ENCODE measurements at regions not wholly inside any gene's neighbourhood (a gene's known extent, or its start where the extent isn't known, plus 50 kb on each side); places are given as distances from the start of the nearest gene placed in this dataset.

DNA sequence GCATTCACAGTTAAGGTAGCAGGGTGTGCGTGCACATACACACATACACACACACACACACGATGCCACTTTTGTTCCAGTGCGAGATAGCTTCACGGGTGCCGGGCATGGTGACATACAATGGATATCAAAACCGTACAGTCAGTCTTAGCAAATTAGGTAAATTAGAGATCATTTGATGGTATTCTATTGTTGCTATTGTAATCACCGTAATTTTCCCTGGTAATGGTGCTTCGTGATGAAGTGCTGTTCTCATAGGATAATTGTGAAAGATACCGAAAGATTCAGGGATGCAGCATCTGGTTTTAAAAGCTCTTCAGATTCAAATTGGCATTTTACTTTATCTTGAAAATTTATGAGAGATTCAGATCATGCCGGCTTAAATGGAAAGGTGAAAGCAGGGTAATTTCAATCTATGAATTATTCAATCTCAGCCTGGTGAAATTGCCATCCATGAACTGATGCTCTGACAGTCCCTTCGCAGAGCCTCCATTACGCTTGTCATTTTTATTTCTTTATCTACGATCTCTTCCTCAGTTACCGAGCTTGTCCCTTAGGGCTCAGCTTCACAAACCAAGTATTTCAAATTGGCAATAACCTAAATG lies 71.3 kb upstream of the SOX4 start:
- no peak overlapping the region for H3K4me3 ChIP-seq (IDR thresholded peaks at IDR 0.05; ENCODE audit: insufficient read depth, low read depth, low read length)
- TF ChIP-seq, protein P1, sequence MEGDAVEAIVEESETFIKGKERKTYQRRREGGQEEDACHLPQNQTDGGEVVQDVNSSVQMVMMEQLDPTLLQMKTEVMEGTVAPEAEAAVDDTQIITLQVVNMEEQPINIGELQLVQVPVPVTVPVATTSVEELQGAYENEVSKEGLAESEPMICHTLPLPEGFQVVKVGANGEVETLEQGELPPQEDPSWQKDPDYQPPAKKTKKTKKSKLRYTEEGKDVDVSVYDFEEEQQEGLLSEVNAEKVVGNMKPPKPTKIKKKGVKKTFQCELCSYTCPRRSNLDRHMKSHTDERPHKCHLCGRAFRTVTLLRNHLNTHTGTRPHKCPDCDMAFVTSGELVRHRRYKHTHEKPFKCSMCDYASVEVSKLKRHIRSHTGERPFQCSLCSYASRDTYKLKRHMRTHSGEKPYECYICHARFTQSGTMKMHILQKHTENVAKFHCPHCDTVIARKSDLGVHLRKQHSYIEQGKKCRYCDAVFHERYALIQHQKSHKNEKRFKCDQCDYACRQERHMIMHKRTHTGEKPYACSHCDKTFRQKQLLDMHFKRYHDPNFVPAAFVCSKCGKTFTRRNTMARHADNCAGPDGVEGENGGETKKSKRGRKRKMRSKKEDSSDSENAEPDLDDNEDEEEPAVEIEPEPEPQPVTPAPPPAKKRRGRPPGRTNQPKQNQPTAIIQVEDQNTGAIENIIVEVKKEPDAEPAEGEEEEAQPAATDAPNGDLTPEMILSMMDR (conservative IDR thresholded peaks at IDR 0.05; ENCODE audit: low read depth, low read length), result no peak
- H3K4me2 ChIP-seq, result no peak overlapping the region
- H4K20me1 ChIP-seq (ENCODE audit: insufficient read depth), result no peaks in the 10 kb centered on the region
- no peaks in the 10 kb centered on the region for H3K27me3 ChIP-seq (ENCODE audit: insufficient read depth, low read depth)
- H3K4me1 ChIP-seq (ENCODE audit: low read depth, poor library complexity, severe bottlenecking), result no peaks in the 10 kb centered on the region
- H3K9ac ChIP-seq, result no peak overlapping the region
- no peak overlapping the region for H2AFZ ChIP-seq (ENCODE audit: low read depth)
- no peaks in the 10 kb centered on the region for H3K79me2 ChIP-seq (ENCODE audit: insufficient read depth, low read depth)
- no peak overlapping the region for H3K27ac ChIP-seq
- H3K36me3 ChIP-seq (ENCODE audit: insufficient read depth), result no peaks in the 10 kb centered on the region

DNA sequence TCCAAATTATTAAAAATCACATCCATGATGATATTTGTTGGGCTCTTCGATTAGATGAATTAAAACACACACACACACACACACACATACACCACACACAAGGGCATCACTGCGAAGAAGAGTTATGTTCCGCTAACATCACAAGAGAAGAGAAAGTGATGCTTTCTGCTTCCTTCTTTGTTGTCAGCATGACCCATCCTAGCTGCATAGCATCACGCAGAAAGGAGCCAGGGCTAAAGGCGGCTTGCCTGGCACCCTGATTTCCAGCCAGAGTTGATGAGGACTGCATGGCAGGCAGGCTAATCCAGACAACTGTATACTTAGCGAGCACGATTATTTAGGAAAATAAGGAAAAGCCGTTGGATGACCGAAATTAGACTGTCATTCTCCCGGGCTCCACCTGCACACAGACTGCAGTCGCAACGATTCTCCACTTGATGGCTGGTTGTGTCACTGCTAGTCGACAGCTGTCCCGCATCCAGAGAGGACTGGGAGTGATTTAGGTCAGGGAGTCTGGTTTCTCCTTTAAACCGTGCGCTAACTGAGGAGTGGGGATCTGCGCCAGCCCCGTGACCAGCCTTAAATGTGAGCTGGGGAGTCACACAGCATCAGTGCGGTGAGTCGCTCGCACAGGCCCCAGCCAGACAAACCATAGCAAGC lies 70.6 kb upstream of the SOX4 start:
- Histone ChIP-seq H3K4me1 (ENCODE audit: low read depth, poor library complexity, severe bottlenecking) (no peaks in the 10 kb centered on the region), H3K27ac (no peak overlapping the region), H3K79me2 (ENCODE audit: insufficient read depth, low read depth) (no peaks in the 10 kb centered on the region), H3K4me3 (IDR thresholded peaks at IDR 0.05; ENCODE audit: insufficient read depth, low read depth, low read length) (no peak overlapping the region), H3K27me3 (ENCODE audit: insufficient read depth, low read depth) (no peaks in the 10 kb centered on the region), H2AFZ (ENCODE audit: low read depth) (no peak overlapping the region), H4K20me1 (ENCODE audit: insufficient read depth) (no peaks in the 10 kb centered on the region), H3K9ac (no peak overlapping the region), H3K4me2 (no peak overlapping the region), H3K36me3 (ENCODE audit: insufficient read depth) (no peaks in the 10 kb centered on the region)
- TF ChIP-seq, protein P1 (conservative IDR thresholded peaks at IDR 0.05; ENCODE audit: low read depth, low read length), result no peak

DNA sequence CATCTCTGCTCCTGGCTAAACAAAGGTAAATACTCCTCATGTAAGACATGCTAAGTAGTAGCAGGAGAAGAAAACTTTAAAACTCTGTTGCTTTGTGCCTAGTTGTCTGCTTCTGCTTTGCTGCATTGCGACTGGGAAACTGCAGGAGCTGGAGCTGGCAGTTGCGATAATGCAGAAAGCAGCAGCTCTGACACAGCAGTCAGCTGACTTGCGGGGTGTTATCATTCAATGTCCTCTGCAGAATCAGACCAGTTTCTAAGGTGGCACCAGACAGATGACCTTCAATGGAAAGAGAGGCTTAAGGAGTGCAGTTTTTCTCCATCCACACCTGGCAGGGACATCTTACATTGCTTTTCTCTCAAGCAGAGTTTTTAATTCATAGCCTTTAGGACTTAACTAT lies 69.9 kb upstream of the SOX4 start:
- H4K20me1 ChIP-seq (ENCODE audit: insufficient read depth), result no peaks in the 10 kb centered on the region
- H3K27me3 ChIP-seq (ENCODE audit: insufficient read depth, low read depth), result no peaks in the 10 kb centered on the region
- TF ChIP-seq, protein P1 (conservative IDR thresholded peaks at IDR 0.05; ENCODE audit: low read depth, low read length), result no peak
- H3K4me3 ChIP-seq (IDR thresholded peaks at IDR 0.05; ENCODE audit: insufficient read depth, low read depth, low read length), result no peak overlapping the region
- H3K4me2 ChIP-seq, result no peak overlapping the region
- H3K9ac ChIP-seq, result no peak overlapping the region
- H2AFZ ChIP-seq (ENCODE audit: low read depth), result no peak overlapping the region
- no peak overlapping the region for H3K27ac ChIP-seq
- H3K79me2 ChIP-seq (ENCODE audit: insufficient read depth, low read depth), result no peaks in the 10 kb centered on the region
- no peaks in the 10 kb centered on the region for H3K36me3 ChIP-seq (ENCODE audit: insufficient read depth)
- no peaks in the 10 kb centered on the region for H3K4me1 ChIP-seq (ENCODE audit: low read depth, poor library complexity, severe bottlenecking)

DNA sequence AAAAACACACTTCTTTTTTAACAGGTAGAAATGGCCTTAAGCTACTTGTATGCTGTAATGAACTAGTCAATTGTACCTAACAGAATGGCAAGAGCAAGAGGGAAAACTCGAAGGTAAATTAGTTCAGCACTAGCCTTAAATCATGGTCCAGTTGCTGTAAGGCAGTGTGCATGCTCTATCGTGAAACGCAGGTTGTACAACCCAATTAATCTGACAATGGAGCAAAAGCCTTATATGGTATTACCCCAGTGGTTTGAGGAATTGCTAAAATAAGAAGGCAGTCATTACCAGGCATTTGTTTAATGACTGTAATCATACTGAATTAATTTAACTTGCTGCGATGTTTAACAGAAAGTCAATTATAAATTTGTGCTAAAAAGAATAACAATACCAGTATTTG lies 69.3 kb upstream of the SOX4 start:
- H4K20me1 ChIP-seq (ENCODE audit: insufficient read depth), result no peaks in the 10 kb centered on the region
- H2AFZ ChIP-seq (ENCODE audit: low read depth), result no peak overlapping the region
- H3K4me1 ChIP-seq (ENCODE audit: low read depth, poor library complexity, severe bottlenecking), result no peaks in the 10 kb centered on the region
- no peak overlapping the region for H3K9ac ChIP-seq
- H3K4me3 ChIP-seq (IDR thresholded peaks at IDR 0.05; ENCODE audit: insufficient read depth, low read depth, low read length), result no peak overlapping the region
- no peaks in the 10 kb centered on the region for H3K36me3 ChIP-seq (ENCODE audit: insufficient read depth)
- H3K27ac ChIP-seq, result no peak overlapping the region
- H3K79me2 ChIP-seq (ENCODE audit: insufficient read depth, low read depth), result no peaks in the 10 kb centered on the region
- H3K4me2 ChIP-seq, result no peak overlapping the region
- TF ChIP-seq, protein P1 (conservative IDR thresholded peaks at IDR 0.05; ENCODE audit: low read depth, low read length), result no peak
- H3K27me3 ChIP-seq (ENCODE audit: insufficient read depth, low read depth), result no peaks in the 10 kb centered on the region

Measured in KMS-11 (cell line).